ENCODE measurements at regions not wholly inside any gene's neighbourhood (a gene's known extent, or its start where the extent isn't known, plus 50 kb on each side); places are given as distances from the start of the nearest gene placed in this dataset.

- no peak for DNase-seq
These were observed 139.7 kb downstream of the TUSC7 start for GRCh38 chr3:116849261-116849688.

GRCh38 chr3:116852803-116853202, 143.2 kb downstream of the TUSC7 start:
- no peak for DNase-seq

GRCh38 chr3:116863270-116863770, 153.7 kb downstream of the TUSC7 start:
- no peak for DNase-seq

GRCh38 chr3:116863822-116864589, 154.4 kb downstream of the TUSC7 start:
- peak; percentile 91 for DNase-seq

- DNase-seq, result no peak
These were observed 155.0 kb downstream of the TUSC7 start for GRCh38 chr3:116864590-116864927.

- DNase-seq, result no peak
These were observed 160.8 kb downstream of the TUSC7 start for GRCh38 chr3:116870379-116870778.

DNA sequence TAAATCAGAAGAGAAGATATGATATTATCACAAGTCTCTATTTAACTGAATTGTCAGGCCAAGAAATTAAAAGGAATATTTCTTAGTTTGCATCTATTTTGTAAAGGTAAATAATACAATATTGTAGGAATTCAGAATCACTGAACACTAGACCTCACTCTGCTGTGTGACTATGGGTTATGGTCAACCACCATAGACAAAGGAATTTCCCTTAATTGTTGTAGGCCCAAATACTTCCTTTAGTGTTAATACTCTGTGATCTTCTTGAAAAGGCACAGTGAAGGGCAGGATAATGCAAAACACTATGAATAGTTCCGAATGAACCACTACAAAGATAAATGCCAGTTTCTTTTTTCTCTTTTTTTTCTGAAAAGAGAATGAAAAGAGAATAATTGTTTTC, 162.3 kb downstream of the TUSC7 start:
- DNase-seq, result no peak

- no peak for DNase-seq
These were observed 163.1 kb downstream of the TUSC7 start for GRCh38 chr3:116872688-116873087.

GRCh38 chr3:116873142-116873541, 163.6 kb downstream of the TUSC7 start:
- DNase-seq, result no peak

DNA sequence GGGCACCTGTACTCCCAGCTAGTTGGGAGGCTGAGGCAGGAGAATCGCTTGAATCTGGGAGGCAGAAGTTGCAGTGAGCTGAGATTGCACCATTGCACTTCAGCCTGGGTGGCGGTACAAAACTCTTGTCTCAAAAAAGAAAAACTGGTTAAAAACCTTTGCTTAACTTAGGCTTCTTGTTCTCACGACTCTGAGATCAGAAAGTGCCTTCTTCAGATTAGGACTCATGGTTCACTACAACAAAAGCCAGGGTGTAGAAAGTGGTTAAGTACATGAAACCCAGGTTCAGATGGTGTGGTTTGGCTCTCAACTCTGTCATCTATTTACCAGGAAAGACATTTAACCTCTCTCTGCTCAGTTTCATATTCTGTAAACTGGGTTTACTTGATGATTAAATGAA, 168.4 kb downstream of the TUSC7 start:
- no peak for DNase-seq

DNA sequence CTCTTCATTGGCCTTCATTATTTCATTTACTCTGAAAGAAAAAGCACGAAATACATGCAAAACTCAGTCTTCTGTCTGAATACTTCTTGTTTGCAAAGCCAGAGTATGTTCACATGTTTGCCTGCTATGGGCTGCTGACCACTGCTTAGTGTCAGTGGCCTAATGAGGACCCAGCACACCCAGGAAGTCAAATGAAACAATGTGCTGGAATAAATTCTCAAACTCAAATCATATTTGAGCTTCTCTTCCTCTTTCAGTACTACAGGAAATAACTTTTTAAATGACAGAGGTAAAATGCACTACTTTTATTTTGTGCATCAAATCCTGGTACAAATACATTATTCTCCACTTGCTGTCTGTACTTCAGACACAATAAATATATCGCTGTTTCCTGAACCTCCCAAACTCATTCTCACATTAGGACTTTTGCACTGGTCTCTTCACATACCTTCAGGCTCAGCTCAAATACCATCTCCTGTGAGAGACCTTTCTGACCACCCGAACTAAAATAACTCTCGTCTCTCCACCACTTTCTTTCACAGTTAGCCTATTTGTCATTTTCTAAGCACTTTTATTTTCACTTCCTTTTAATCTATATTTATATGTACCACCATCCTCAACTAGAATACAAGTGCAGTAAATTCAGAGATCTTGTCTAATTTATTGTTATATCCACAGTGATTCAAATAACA, 176.8 kb downstream of the TUSC7 start:
- no peak for DNase-seq

- no peak for DNase-seq
These were observed 186.5 kb downstream of the TUSC7 start for GRCh38 chr3:116896116-116896515.

GRCh38 chr3:116897382-116897781, 187.8 kb downstream of the TUSC7 start:
- no peak for DNase-seq

GRCh38 chr3:116899253-116899652, 189.7 kb downstream of the TUSC7 start:
- DNase-seq, result no peak

DNA sequence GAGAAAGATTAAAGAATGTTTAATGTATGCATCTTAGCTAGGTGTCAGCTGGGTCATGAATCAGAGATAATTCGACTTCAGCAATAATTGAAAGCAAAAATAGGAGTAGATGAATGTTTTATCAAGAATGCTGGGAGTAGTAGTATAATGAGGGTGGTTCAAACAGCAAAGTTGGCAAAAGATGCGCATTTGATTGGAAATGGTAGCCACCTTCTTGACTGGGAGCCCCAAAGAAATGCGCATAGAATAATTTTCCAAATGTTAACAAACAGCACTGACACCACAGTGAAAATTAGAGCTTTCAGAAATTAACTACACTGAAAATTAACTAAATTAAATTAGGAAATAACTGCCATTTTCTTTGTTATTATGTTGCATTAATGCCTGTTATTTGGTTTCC, 195.8 kb downstream of the TUSC7 start:
- no peak for DNase-seq

- DNase-seq, result no peak
These were observed 196.2 kb downstream of the TUSC7 start for GRCh38 chr3:116905794-116906193.

DNA sequence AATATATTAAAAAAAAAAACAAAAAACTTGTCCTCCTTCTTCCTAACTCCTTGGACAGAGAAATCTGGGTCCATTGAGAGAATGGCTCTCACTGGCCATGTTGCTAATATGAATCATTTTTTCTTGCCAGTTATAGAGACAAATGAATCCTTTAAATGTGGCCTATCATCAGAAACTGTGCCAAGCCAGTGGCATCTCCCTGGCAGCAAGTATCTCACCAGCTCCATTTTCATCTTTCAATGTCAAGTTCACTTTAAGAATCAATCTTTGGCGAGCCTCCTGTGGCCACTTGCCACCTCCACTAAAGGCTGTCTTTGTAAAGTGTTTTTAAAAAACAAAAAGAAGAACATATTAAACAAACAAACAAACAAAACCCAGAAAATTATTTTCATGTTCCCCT, 202.5 kb downstream of the TUSC7 start:
- DNase-seq, result no peak

GRCh38 chr3:116914004-116914403, 204.4 kb downstream of the TUSC7 start:
- peak; percentile 24 for DNase-seq

DNA sequence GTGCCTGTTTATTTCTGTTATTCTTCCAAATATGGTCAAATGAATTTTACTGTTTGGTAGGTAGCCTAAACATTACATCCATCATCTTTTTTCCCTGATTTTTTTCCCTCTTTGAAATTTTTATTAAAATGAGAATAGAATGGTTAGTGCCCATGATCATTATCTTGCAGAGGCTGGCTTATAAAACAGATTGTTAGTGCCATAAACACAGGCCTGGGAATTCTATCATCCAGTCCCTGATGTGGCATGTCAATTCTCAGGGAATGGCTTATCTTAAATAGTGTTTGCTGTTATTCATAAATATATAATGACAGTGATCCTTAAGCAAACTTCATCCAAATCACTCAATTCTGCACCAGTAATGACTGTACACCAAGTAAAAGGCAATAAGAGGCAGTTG, 207.3 kb downstream of the TUSC7 start:
- DNase-seq, result no peak

DNA sequence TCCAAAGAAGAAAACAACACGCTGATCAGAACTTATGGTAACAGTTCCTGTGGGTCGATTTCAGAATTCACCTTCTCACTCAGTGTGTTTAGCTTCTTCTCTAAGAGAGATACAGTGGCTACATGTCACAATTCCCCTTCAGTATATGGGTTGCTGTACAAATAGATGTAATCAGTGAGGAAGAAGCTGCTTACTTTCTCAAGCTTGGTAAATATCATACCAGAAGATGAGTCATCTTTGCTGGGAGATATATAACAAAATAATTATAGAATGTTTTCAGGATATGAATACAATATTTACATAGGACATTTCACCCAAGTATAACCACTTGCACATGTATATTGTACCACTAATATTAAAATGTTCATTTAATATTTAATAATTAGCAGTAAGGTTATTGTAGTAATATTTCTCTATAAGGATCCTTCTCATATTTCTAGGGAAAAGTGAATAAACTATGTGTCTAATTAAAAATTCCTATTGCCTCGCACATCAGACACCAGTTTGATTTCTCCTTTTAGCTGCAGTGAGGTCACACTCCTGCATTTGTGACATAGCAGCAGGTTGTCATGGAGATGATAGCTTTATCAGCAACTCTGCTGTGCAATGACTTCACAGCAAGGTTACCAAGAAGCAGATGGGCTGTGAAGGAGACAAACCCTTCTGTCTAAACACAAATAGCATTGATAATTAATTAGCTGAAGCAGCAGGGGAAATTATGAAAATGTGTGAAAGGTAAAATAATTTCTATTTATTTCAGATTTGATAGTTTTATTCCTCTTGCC, 211.4 kb downstream of the TUSC7 start:
- DNase-seq, result no peak

DNA sequence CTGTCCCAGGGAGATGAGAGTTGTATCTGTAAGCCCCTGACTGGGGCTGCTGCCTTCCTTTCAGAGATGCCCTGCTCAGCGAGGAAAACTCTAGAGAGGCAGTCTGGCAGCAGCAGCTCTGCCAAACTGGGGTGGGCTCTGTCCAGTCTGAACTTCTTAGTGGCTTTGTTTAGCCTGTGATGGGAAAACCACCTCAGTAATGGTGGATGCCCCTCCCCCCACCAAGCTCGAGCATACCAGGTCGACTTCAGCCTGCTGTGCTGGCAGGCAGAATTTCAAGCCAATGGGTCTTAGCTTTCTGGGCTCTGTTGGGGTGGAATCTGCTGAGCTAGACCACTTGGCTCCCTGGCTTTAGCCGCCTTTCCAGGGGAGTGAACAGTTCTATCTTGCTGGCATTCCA, 218.3 kb downstream of the TUSC7 start:
- no peak for DNase-seq

DNA sequence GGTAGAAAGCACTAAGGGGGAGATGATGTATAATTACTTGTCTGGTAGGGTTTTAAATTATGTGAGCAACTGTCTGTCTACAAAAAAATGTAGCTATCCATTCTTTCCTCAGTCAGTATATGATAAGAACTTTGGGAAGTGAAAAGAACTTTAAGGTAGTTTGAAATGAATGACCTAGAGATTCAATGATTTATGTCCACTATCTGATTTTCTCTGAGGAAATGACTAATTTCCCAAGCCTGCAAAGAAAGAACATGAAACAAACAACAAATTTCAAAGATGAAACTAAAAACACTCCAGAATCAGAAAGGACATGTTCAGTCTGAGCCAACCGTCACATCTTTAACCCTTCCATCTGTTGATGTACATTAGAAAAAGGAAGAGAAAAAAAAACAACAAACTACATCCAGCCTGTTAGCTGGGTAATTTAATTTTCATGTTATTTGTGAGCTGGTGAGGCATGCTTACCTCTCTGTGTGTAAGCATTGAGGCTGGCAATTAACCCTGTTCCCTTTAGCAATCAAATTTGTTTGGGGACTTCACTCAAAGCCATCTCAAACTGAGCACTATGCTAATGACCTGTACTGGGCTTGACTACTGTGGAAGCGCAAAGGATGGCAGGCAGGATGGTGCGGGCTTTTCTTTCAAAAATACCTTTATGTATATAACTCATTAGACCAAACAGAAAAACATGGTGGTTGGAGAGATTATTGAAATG, 220.1 kb downstream of the TUSC7 start:
- DNase-seq, result no peak

DNA sequence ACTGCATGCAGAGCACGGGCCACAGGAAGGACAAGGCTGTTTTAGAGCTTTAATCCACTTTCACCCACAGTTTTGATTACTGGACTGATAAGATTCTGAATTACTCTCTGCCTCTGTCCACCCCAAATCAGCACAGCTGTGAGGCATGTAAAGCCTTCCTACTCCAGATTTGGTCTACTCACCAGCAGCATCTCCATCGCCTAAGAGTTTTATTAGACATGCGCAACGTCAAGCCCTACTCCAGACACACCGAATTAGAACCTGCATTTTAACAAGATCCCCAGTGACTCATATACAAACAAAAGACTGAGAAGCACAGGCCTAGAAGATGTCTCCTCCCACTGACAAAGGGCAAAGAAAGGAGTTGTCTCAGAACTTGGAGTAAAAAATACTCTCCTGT, 221.2 kb downstream of the TUSC7 start:
- no peak for DNase-seq
